Loucy (cell line): ENCODE measurements at regions not wholly inside any gene's neighbourhood (a gene's known extent, or its start where the extent isn't known, plus 50 kb on each side); places are given as distances from the start of the nearest gene placed in this dataset.

Experiments used
- H2AFZ ChIP-seq: fragments of 200-600 bp; sonication (generic); 2 replicates; pipeline ENCODE4 v1.6.0; 2016; ENCODE audit warnings: antibody characterized with exemption, mild to moderate bottlenecking, low read length, moderate library complexity
- H3F3A ChIP-seq: fragments of 200-600 bp; 2 replicates; pipeline ENCODE4 v1.6.0; 2016; ENCODE audit warnings: antibody characterized with exemption, low read depth, mild to moderate bottlenecking
- H3K27me3 ChIP-seq: fragments of 200-600 bp; sonication (generic); 2 replicates; pipeline ENCODE4 v1.6.1; 2014; ENCODE audit warnings: low read length, mild to moderate bottlenecking; ENCODE audit not compliant: insufficient read depth, poor library complexity, severe bottlenecking
- H3K36me3 ChIP-seq: fragments of 200-600 bp; sonication (generic); 2 replicates; pipeline ENCODE4 v1.6.1; 2016; ENCODE audit warnings: low read length; ENCODE audit not compliant: insufficient read depth
- H3K4me1 ChIP-seq: fragments of 200-600 bp; sonication (generic); 2 replicates; pipeline ENCODE4 v1.5.1; 2014; ENCODE audit warnings: low read length, mild to moderate bottlenecking; ENCODE audit not compliant: insufficient read depth, poor library complexity, severe bottlenecking
- H3K4me2 ChIP-seq: fragments of 200-600 bp; sonication (generic); 2 replicates; pipeline ENCODE4 v1.6.0; 2014; ENCODE audit warnings: antibody characterized with exemption, low read length, low read depth, mild to moderate bottlenecking; ENCODE audit not compliant: poor library complexity, severe bottlenecking
- H3K4me3 ChIP-seq: fragments of 200-600 bp; sonication (generic); 2 replicates; pipeline ENCODE4 v1.5.1; 2014; ENCODE audit warnings: low read length, mild to moderate bottlenecking, mixed read lengths; ENCODE audit not compliant: poor library complexity, severe bottlenecking
- H3K79me2 ChIP-seq: fragments of 200-600 bp; sonication (generic); 2 replicates; pipeline ENCODE4 v1.6.1; 2014; ENCODE audit warnings: low read length; ENCODE audit not compliant: insufficient read depth
- H3K9ac ChIP-seq: fragments of 200-600 bp; sonication (generic); 2 replicates; pipeline ENCODE4 v1.6.0; 2014; ENCODE audit warnings: mild to moderate bottlenecking, low read depth, low read length, moderate library complexity; ENCODE audit not compliant: poor library complexity, severe bottlenecking
- H3K9me2 ChIP-seq: fragments of 200-600 bp; sonication (generic); replicated peaks from 2 replicates; pipeline ENCODE4 v1.6.1; 2016; ENCODE audit warnings: low read depth, low read length, mixed read lengths
- H3K9me3 ChIP-seq: fragments of 200-600 bp; sonication (generic); 2 replicates; pipeline ENCODE4 v1.6.1; 2014; ENCODE audit warnings: mild to moderate bottlenecking, antibody characterized with exemption, low read length, low read depth; ENCODE audit not compliant: insufficient read depth
- H4K20me1 ChIP-seq: fragments of 200-600 bp; sonication (generic); 2 replicates; pipeline ENCODE4 v1.6.0; 2014; ENCODE audit warnings: antibody characterized with exemption, low read length, mild to moderate bottlenecking; ENCODE audit not compliant: insufficient read depth, poor library complexity, severe bottlenecking
- CTCF ChIP-seq: fragments of 200-600 bp; sonication (generic); conservative IDR thresholded peaks from 2 replicates; pipeline ENCODE4 v1.5.1; 2014; ENCODE audit warnings: mild to moderate bottlenecking, antibody characterized with exemption, low read length
- EZH2phosphoT487 ChIP-seq: fragments of 200-600 bp; IDR thresholded peaks from 2 replicates; pipeline ENCODE4 v1.6.1; 2018; ENCODE audit warnings: antibody characterized with exemption, mild to moderate bottlenecking, moderate library complexity, borderline replicate concordance

GRCh38 chr10:21403256-21404015 lies 122.0 kb downstream of the SKIDA1 start:
- H3K36me3 ChIP-seq: no peaks in the 10 kb centered on the region
- H3K27me3 ChIP-seq: no peaks in the 10 kb centered on the region
- no peaks in the 10 kb centered on the region for H4K20me1 ChIP-seq
- TF ChIP-seq EZH2phosphoT487 (no peak), CTCF (no peak)
- H3K79me2 ChIP-seq: no peaks in the 10 kb centered on the region
- H3K4me3 ChIP-seq: no peak overlapping the region
- no peak overlapping the region for H2AFZ ChIP-seq
- no peaks in the 10 kb centered on the region for H3K4me1 ChIP-seq
- no peaks in the 10 kb centered on the region for H3K9me3 ChIP-seq
- H3F3A ChIP-seq: no peaks in the 10 kb centered on the region
- H3K9me2 ChIP-seq: no peaks in the 10 kb centered on the region
- H3K9ac ChIP-seq: no peak overlapping the region
- H3K4me2 ChIP-seq: no peak overlapping the region

- Histone ChIP-seq H3F3A (no peaks in the 10 kb centered on the region), H3K9me3 (no peaks in the 10 kb centered on the region), H4K20me1 (no peaks in the 10 kb centered on the region), H3K36me3 (no peaks in the 10 kb centered on the region), H2AFZ (no peak overlapping the region), H3K9ac (no peak overlapping the region), H3K79me2 (no peaks in the 10 kb centered on the region), H3K4me2 (no peak overlapping the region), H3K9me2 (no peaks in the 10 kb centered on the region), H3K4me3 (no peak overlapping the region), H3K4me1 (no peaks in the 10 kb centered on the region), H3K27me3 (no peaks in the 10 kb centered on the region)
- TF ChIP-seq EZH2phosphoT487: no peak
- no peak for TF ChIP-seq CTCF
Observed at GRCh38 chr10:21402606-21403083, 122.8 kb downstream of the SKIDA1 start.

- H3K4me1 ChIP-seq: no peaks in the 10 kb centered on the region
- no peak overlapping the region for H3K9ac ChIP-seq
Observed at GRCh38 chr10:21401196-21401595, 124.3 kb downstream of the SKIDA1 start.

More at GRCh38 chr10:21401196-21401595, 124.3 kb downstream of the SKIDA1 start:
- Histone ChIP-seq H3K79me2 (no peaks in the 10 kb centered on the region), H3K36me3 (no peaks in the 10 kb centered on the region), H3F3A (no peaks in the 10 kb centered on the region), H3K27me3 (no peaks in the 10 kb centered on the region), H3K4me3 (no peak overlapping the region), H3K9me3 (no peaks in the 10 kb centered on the region), H2AFZ (no peak overlapping the region), H4K20me1 (no peaks in the 10 kb centered on the region), H3K4me2 (no peak overlapping the region), H3K9me2 (no peaks in the 10 kb centered on the region)
- TF ChIP-seq CTCF (no peak), EZH2phosphoT487 (no peak)
